ENCODE measurements at regions not wholly inside any gene's neighbourhood (a gene's known extent, or its start where the extent isn't known, plus 50 kb on each side); places are given as distances from the start of the nearest gene placed in this dataset.

DNA sequence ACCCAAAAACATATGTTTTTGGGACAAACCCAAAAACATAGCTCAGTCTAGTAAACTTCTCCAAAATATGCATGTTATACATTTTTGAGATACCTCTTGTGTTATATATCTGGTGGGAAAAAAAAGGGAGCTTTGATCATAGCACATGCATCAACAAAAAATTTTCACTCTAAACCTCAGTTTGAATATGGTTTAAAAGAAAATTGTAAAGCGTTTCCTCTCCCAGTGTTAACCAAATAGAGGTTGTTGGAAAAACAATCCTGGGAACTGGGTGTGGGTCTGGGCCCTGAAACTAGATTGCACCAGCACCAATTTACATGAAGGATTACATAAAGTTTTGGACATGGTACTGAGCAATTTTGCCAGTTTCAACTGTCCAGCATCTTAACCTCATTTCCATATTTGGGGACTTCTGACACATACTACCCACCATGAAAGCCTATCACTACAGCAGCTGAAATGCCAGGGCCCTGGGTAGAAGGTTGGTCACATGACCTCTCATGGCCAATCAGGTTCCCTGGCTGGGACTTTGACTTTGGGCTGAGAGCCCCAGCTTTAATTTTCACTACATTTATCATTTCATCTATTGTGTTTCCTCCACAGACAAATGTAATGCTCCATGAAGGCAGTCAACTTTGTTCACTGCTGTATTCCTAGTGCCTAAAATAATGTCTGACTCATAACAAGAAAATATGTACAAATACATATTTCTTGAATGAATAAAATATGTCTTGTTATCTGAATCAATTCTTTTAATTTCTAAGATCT lies 150.7 kb downstream of the SETD4 start:
- H3K79me2 ChIP-seq (ENCODE audit: control insufficient read depth, low read length), result no peaks in the 10 kb centered on the region

GRCh38 chr21:35908311-35909078 lies 151.8 kb downstream of the SETD4 start:
- H3K4me3 ChIP-seq (ENCODE audit: low read length), result no peak overlapping the region
- no peaks in the 10 kb centered on the region for H3K79me2 ChIP-seq (ENCODE audit: control insufficient read depth, low read length)
- H3F3A ChIP-seq (ENCODE audit: control insufficient read depth, insufficient read depth), result no peaks in the 10 kb centered on the region
- no peaks in the 10 kb centered on the region for H3K9me2 ChIP-seq (replicated peaks; ENCODE audit: control insufficient read depth, low read length)
- no peaks in the 10 kb centered on the region for H4K20me1 ChIP-seq (ENCODE audit: control insufficient read depth, insufficient read depth, low read depth, low read length)
- H3K4me2 ChIP-seq (ENCODE audit: low read length), result no peak overlapping the region
- no peaks in the 10 kb centered on the region for H3K4me1 ChIP-seq (ENCODE audit: control insufficient read depth, low read length)
- H3K27ac ChIP-seq (ENCODE audit: low read depth, low read length), result no peak overlapping the region
- no peak for TF ChIP-seq EZH2phosphoT487 (IDR thresholded peaks at IDR 0.05; ENCODE audit: borderline replicate concordance, low read length)
- no peak for TF ChIP-seq CTCF (IDR thresholded peaks at IDR 0.05; ENCODE audit: low read depth, low read length, poor library complexity, severe bottlenecking)
- no peaks in the 10 kb centered on the region for H3K9me3 ChIP-seq (ENCODE audit: control insufficient read depth, insufficient read depth, low read length)
- no peaks in the 10 kb centered on the region for H3K36me3 ChIP-seq (ENCODE audit: control insufficient read depth, low read length)
- peaks cover 2% of the 10 kb centered on the region; the same call in 1 of the 2 replicates for H3K27me3 ChIP-seq (ENCODE audit: control insufficient read depth, low read length)

More for the DNA sequence above, 150.7 kb downstream of the SETD4 start:
- H3F3A ChIP-seq (ENCODE audit: control insufficient read depth, insufficient read depth), result no peaks in the 10 kb centered on the region
- H3K4me1 ChIP-seq (ENCODE audit: control insufficient read depth, low read length), result no peaks in the 10 kb centered on the region
- H3K36me3 ChIP-seq (ENCODE audit: control insufficient read depth, low read length), result no peaks in the 10 kb centered on the region
- H3K4me3 ChIP-seq (ENCODE audit: low read length), result no peak overlapping the region
- no peak for TF ChIP-seq CTCF (IDR thresholded peaks at IDR 0.05; ENCODE audit: low read depth, low read length, poor library complexity, severe bottlenecking)
- TF ChIP-seq EZH2phosphoT487 (IDR thresholded peaks at IDR 0.05; ENCODE audit: borderline replicate concordance, low read length), result no peak
- no peaks in the 10 kb centered on the region for H3K9me3 ChIP-seq (ENCODE audit: control insufficient read depth, insufficient read depth, low read length)
- no peaks in the 10 kb centered on the region for H3K9me2 ChIP-seq (replicated peaks; ENCODE audit: control insufficient read depth, low read length)
- no peak overlapping the region for H3K4me2 ChIP-seq (ENCODE audit: low read length)
- no peaks in the 10 kb centered on the region for H4K20me1 ChIP-seq (ENCODE audit: control insufficient read depth, insufficient read depth, low read depth, low read length)
- peaks cover 2% of the 10 kb centered on the region; the same call in 1 of the 2 replicates for H3K27me3 ChIP-seq (ENCODE audit: control insufficient read depth, low read length)
- H3K27ac ChIP-seq (ENCODE audit: low read depth, low read length), result no peak overlapping the region

DNA sequence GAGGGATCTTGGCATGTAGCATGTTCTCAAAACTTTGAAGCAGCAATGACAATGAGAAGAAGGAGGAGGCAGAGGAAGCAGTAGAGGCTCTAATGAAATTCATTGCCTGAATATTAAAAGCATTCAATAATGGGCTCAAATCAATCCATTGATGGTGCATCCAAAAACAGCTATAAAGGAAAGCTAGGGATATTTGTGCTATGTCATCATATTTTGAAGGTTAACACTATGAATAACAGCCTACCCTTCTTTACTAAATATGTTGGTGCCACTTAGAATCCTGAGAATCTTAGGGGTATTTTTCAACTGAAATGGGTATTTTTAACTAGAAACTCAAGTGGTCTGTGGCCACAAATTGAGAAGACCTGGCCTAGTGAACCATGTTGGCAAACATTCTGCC lies 153.7 kb downstream of the SETD4 start:
- no peaks in the 10 kb centered on the region; the same call in 1 of the 2 replicates for H3K27me3 ChIP-seq (ENCODE audit: control insufficient read depth, low read length)
- no peaks in the 10 kb centered on the region for H4K20me1 ChIP-seq (ENCODE audit: control insufficient read depth, insufficient read depth, low read depth, low read length)
- no peaks in the 10 kb centered on the region for H3F3A ChIP-seq (ENCODE audit: control insufficient read depth, insufficient read depth)
- H3K4me2 ChIP-seq (ENCODE audit: low read length), result no peak overlapping the region
- no peaks in the 10 kb centered on the region for H3K4me1 ChIP-seq (ENCODE audit: control insufficient read depth, low read length)
- no peaks in the 10 kb centered on the region for H3K79me2 ChIP-seq (ENCODE audit: control insufficient read depth, low read length)
- H3K36me3 ChIP-seq (ENCODE audit: control insufficient read depth, low read length), result no peaks in the 10 kb centered on the region
- no peak for TF ChIP-seq EZH2phosphoT487 (IDR thresholded peaks at IDR 0.05; ENCODE audit: borderline replicate concordance, low read length)
- no peak for TF ChIP-seq CTCF (IDR thresholded peaks at IDR 0.05; ENCODE audit: low read depth, low read length, poor library complexity, severe bottlenecking)
- H3K9me2 ChIP-seq (replicated peaks; ENCODE audit: control insufficient read depth, low read length), result no peaks in the 10 kb centered on the region
- no peaks in the 10 kb centered on the region for H3K9me3 ChIP-seq (ENCODE audit: control insufficient read depth, insufficient read depth, low read length)
- H3K4me3 ChIP-seq (ENCODE audit: low read length), result no peak overlapping the region
- no peak overlapping the region for H3K27ac ChIP-seq (ENCODE audit: low read depth, low read length)

All from DOHH2 (cell line).